Astrocyte of the cerebellum (primary cell): ENCODE measurements at regions not wholly inside any gene's neighbourhood (a gene's known extent, or its start where the extent isn't known, plus 50 kb on each side); places are given as distances from the start of the nearest gene placed in this dataset.

ENCODE experiments used
- DNase-seq: peaks from one replicate; pipeline ENCODE4 v3.0.0-alpha.2; 2011; ENCODE audit warnings: low read depth
- H3K4me3 ChIP-seq: 2 replicates; pipeline ENCODE4 v1.5.1; 2011; ENCODE audit warnings: mild to moderate bottlenecking, low read depth, low read length, moderate library complexity
- in situ Hi-C: cut with HindIII; loops from 2 replicates; pipeline ENCODE4 v1.10.0; 2017; ENCODE audit warnings: low sequenced_read_pairs
- TF ChIP-seq, protein P1 (sequence below): IDR thresholded peaks from 2 replicates; pipeline ENCODE4 v1.5.1; 2012; ENCODE audit warnings: low read length, low read depth, moderate library complexity, mild to moderate bottlenecking; ENCODE audit errors: missing control alignments

DNA sequence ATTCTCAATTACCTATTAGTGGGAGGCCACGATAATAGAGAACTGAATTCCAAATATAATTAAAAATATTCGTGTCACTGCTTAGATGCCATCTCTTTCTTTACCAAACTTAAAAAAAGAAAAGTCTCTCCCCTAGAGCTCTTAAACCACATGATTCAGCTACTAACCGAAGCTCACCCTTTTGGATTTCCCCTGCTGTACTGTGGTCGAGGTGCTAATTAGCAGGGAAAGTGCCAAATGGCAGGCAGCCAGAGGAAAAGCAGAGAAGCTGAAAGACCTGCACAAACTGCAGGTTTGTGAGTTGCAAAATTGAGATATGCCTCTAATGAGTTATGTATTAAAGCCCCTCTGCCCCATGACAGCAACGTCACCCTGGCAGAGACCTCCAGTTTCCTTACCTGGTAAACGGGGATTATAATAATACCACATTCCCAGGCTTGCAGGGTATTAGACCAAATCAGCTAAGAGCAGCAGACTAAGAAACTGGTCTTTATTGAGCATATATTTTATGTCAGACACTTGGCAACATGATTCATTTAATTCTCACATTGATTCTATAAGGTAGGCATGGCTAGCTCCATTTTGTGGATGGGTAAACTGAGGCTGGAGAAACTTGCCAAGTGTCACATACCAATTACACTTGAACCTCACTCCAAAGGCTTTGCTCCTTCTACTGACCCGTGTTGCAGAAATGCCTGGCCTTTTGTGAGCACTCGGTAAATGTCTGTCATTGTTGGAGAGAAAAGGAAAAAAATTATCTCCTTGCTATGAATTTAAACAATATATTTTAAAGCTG lies 259.7 kb downstream of the LPIN1 start:
- DNase-seq: peak; percentile 82
- H3K4me3 ChIP-seq: no peak overlapping the region
- TF ChIP-seq, protein P1, sequence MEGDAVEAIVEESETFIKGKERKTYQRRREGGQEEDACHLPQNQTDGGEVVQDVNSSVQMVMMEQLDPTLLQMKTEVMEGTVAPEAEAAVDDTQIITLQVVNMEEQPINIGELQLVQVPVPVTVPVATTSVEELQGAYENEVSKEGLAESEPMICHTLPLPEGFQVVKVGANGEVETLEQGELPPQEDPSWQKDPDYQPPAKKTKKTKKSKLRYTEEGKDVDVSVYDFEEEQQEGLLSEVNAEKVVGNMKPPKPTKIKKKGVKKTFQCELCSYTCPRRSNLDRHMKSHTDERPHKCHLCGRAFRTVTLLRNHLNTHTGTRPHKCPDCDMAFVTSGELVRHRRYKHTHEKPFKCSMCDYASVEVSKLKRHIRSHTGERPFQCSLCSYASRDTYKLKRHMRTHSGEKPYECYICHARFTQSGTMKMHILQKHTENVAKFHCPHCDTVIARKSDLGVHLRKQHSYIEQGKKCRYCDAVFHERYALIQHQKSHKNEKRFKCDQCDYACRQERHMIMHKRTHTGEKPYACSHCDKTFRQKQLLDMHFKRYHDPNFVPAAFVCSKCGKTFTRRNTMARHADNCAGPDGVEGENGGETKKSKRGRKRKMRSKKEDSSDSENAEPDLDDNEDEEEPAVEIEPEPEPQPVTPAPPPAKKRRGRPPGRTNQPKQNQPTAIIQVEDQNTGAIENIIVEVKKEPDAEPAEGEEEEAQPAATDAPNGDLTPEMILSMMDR: no peak
- in situ Hi-C loops: no loop called here

DNA sequence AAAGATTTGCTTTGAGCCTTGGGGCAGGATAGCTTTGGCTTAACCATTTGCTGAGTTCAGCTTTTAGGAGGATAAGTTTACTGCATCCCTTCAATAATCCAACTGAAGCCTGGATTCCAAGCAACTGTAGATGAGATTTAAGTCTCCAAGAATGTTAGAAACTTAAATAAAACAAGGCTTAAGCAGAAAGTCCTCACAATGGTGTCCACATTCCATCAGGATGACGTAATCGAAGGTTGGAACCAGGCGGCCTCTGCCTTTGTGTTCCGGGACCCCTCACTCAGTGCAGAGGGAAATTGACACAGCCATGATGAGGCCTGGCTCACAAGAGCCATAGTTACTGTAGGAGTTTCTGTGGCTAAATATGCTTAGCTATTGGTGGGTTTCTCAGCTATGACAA lies 260.4 kb downstream of the LPIN1 start:
- H3K4me3 ChIP-seq: no peak overlapping the region
- in situ Hi-C loops: no loop called here
- TF ChIP-seq, protein P1: no peak
- no peak for DNase-seq

DNA sequence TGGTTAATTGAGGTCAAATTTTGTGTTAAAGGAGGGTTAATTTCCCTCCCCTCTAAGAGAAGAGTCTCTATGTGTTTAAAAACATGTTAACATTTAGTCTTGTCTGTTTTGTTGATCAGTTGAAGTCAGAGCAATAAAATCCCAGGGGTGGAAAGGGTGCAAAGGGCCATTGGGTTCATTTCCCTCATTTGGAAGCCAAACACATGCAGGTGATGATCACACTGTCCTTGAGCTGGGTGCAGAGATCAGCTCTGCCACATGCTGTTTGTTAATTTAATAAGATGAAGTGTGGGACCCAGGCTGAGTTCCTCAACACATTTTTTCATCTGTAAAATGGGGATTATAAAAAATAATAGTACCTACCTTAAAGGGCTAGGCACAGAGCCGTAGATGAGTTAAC lies 260.9 kb downstream of the LPIN1 start:
- no peak overlapping the region for H3K4me3 ChIP-seq
- TF ChIP-seq, protein P1: no peak
- in situ Hi-C loops: no loop called here
- no peak for DNase-seq

DNA sequence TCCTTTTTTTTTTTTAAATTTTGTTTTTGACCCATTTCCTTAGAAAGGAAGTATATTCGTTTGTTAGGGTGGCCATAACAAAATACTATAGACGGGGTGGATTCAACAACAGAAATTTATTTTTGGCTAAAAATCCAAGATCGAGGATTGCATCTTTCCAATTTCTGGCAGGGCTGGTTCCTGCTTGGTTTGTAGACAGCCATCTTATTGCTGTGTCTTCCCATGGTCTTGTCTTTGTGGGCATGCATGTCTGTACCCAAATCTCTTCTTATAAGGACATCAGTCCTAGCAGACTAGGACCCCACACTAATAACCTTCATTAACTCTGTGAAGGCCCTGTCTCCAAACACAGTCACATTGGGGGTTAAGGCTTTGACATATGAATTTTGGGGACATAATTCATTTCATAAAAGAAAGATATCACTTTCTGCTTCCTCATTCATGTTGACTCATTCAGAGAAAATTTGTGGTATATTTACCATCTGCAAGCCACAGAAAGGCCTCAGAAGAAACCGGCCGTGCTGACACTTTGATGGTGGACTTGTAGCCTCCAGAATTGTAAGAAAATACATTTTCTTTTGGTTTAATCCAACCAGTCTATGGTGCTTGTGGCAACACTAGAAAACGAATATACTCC lies 262.1 kb downstream of the LPIN1 start:
- TF ChIP-seq, protein P1: no peak
- no peak for DNase-seq
- no peak overlapping the region for H3K4me3 ChIP-seq
- in situ Hi-C loops: no loop called here

DNA sequence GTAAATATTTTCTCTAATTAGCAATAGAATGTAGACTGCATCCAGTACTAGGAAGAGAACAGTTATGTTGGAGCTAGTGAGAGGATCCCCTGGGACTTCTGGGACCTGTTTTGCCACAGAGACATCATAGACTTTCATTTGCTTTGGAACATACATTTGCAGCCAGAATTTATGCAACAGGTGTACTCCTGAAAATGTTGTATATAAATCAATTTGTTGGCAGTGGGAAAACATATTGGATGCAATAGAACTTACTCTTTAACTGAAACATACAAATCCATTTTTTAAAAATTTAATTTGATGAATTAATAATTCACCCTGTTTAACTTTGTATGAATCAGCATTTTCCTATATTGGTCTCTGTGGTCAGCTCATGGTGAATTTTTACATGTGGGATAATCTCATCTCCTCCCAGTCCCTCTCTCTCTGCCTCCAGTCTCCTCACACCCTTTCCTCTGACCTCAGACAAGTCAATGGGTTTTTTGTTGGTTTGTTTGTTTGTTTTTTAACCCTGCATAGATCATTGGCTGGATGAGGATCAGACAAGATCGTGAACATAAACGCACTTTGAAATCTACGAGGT lies 263.0 kb downstream of the LPIN1 start:
- H3K4me3 ChIP-seq: no peak overlapping the region
- in situ Hi-C loops: no loop called here
- TF ChIP-seq, protein P1: no peak
- no peak for DNase-seq

DNA sequence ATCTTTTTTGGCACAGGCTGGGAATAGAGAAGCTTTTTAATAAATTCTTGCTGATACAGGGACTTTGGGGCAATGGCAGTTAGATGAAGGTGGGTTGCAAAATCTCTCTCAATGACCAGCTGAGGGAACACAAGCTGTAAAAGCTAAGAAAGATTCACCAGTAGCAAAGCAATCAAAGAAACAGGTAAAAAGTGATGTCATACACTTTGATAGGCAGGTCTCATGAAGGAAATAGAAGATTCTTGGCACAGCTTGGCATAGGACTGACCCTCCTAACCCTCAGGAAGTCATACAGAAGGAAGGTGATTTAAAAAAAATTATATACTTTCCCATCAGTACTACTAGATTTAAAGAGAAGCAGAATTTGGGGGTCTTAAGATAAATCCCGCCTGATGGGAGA lies 263.6 kb downstream of the LPIN1 start:
- no peak for DNase-seq
- in situ Hi-C loops: no loop called here
- no peak overlapping the region for H3K4me3 ChIP-seq
- TF ChIP-seq, protein P1: no peak
